Panc1 (cell line): ENCODE measurements at regions not wholly inside any gene's neighbourhood (a gene's known extent, or its start where the extent isn't known, plus 50 kb on each side); places are given as distances from the start of the nearest gene placed in this dataset.

Source experiments
- POLR2AphosphoS5 ChIP-seq: IDR thresholded peaks from 2 replicates; pipeline ENCODE4 v1.6.1; 2012; ENCODE audit warnings: mild to moderate bottlenecking, low read depth, low read length, moderate library complexity
- TF ChIP-seq, protein P1 (sequence below): fragments of 450-650 bp; IDR thresholded peaks from 2 replicates; pipeline ENCODE4 v1.5.1; 2017; ENCODE audit warnings: mild to moderate bottlenecking

DNA sequence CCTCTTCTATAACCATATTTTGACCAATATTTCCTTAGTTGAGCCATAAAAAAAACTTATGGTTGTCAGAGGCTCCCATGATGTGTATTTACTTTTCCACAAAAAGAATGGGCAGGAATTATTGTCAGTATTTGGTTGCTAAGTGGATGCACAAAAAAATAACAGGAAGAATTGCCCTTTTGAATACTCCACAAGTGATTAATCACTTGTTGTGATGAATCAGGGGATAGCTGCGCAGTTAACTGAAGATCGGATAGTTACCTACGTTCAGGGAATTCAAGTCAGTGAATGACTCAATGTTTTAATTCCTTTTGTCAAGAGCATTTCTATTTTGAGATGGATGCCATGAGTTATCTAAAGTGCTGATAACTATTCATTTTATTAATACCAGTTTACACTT is 785.2 kb upstream of the B3GALT2 start:
- TF ChIP-seq, protein P1, sequence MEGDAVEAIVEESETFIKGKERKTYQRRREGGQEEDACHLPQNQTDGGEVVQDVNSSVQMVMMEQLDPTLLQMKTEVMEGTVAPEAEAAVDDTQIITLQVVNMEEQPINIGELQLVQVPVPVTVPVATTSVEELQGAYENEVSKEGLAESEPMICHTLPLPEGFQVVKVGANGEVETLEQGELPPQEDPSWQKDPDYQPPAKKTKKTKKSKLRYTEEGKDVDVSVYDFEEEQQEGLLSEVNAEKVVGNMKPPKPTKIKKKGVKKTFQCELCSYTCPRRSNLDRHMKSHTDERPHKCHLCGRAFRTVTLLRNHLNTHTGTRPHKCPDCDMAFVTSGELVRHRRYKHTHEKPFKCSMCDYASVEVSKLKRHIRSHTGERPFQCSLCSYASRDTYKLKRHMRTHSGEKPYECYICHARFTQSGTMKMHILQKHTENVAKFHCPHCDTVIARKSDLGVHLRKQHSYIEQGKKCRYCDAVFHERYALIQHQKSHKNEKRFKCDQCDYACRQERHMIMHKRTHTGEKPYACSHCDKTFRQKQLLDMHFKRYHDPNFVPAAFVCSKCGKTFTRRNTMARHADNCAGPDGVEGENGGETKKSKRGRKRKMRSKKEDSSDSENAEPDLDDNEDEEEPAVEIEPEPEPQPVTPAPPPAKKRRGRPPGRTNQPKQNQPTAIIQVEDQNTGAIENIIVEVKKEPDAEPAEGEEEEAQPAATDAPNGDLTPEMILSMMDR: no peak
- no peak for TF ChIP-seq POLR2AphosphoS5
